DMS53 (cell line): ENCODE measurements at regions not wholly inside any gene's neighbourhood (a gene's known extent, or its start where the extent isn't known, plus 50 kb on each side); places are given as distances from the start of the nearest gene placed in this dataset.

Source experiments
- DNase-seq: peaks from one replicate; lab custom pipeline; 2025; lab: John Stamatoyannopoulos, UW

DNA sequence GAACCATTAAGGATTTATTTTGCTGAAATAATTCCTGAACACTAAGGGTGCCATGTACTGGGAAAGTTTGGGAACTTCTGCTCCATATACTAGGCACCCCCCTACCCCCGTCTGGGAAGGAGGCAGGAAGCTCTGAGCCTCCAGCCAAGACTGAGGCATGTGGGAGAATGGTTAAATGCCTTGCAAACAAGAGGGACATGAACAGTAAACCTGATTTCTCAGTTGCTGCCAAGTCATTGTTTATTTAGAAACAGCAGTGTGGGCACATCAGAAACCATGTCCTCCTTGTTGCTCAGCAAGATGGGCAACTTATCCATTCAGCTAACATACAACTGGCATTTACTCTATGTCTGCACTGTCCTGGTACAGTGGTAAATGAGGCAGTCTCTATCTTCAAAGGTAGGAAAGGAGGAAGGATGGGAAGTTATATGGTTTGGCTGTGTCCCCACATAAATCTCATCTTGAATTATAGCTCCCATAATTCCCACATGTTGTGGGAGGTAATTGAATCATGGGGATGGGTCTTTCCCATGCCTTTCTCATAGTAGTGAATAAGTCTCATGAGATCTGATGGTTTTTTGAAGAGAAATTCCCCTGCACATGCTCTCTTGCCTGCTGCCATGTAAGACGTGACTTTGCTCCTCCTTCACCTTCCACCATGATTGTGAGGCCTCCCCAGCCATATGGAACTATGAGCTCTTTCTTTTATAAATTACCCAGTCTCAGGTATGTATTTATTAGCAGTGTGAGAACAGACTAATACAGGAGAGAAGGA, 459.1 kb downstream of the MIAT start:
- no peak for DNase-seq

DNA sequence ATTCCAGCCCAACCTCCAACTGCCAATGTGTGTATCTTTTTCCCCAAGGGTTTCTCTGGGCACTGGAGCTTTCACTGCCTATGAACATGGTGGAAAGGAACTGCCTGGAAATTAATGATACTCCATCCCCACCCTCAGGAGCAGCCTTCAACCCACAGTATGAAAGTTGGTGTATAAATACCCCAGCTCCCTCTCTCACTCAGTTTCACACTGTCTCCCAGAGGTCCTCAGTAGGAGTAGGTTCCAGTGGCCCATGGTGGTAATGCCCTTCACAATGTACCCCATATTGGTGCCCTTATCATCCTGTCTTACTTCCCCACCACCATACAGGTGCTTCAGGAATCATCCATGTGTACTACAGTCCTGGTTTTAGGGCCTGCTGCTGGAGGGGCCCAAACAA, 462.6 kb downstream of the MIAT start:
- DNase-seq, result no peak

DNA sequence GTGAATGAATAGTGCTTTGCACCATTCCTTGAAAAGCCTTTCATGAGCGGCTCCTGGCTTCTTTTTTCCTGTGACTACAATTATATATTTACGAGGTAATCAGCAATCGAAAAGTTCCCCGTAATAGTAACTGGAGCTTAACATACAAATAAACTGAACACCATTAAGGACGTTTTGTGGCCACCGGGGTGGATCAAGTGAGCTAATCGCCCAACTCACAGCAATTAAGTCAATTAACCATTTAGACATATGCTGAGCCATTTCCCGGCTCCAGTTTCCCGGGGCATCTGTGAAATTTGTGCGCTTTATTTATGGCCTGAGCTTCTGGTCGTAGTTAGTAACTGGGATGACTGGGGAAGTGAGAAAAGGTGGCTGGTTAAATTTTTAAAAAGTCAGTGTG, 465.2 kb downstream of the MIAT start:
- no peak for DNase-seq

DNA sequence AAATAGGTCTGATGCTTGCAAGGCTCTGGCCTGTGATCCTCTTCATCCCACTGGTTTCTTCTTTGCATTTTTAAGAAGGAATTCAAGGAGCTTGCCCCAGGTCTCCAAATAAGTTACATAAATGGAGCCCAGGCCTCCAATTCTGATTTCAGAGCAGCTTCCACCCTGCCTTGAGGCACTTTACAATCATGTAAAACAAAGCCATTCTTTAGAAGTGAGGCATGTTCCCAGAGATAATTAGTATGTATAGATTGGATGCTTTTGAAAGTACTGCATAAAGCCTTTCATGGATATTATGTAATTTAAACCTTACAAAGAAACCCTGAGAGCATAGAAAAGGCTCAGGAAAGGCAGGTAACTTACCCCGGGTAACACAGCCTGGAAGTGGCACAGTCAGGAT, 466.5 kb downstream of the MIAT start:
- DNase-seq, result no peak

DNA sequence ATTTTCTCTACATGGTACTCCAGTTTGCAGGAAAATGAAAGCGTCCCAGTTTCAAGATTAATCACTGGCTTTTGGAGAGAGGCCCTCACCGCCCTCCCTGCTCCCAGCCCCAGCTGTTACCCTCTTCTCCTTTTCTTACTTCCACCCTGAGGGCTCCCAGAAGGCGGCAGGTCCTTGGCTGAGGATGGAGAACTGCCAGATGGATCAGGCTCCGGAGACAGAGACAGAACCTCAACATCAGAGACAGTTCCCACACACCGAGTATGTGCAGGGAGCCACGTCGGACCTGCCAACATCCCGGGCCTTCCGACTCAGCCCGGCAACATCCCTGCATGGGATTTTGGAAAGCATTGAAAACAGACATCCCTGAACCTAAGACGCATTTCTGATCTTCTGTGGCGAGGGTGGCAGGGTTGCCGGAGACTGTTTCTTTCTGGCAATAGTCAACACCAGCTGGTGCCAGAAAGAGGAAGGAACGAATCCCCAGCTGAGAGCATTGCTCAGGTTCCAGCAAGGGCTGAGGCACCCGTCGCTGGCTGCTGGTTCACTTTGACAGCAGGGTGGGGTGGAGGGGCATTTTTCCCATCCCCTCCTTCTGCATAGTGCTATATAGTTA, 467.1 kb downstream of the MIAT start:
- DNase-seq, result no peak

DNA sequence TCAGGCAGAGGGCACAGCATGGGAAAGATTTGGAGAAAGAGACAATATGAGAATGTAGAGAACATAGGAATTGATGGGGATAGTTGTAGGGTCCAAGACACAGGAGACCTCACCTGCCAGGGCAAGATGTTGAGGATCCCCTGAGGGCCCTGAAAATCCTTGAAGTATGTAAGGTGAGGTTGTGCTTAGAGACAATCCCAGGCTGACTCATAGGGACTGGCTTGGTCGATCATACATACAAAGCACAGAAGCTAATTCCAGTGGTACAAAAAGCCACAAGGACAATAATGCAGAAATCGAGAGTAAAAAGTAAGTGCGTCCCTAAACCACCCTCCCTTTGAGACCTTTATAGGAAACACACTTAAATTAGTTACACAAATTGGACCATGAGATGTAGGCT, 468.2 kb downstream of the MIAT start:
- DNase-seq, result no peak

DNA sequence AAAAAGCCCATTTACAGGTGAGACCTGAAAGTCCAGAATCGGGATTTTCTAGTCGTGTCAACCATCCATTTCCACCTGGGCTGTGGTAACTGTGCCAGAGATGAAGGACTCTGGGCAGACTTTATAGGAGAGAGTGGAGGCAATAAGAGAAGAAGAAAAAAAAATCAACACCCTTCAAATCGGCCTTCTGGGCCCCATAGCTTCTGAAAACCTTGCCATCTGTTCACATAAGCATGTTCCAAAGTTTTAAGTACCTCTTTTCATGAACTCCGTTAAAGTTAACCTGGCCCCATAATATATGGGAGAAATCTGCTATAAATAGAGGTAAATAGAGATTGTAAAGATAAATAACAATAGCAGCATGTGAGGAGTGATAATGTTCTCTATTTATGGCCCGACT, 470.5 kb downstream of the MIAT start:
- no peak for DNase-seq

DNA sequence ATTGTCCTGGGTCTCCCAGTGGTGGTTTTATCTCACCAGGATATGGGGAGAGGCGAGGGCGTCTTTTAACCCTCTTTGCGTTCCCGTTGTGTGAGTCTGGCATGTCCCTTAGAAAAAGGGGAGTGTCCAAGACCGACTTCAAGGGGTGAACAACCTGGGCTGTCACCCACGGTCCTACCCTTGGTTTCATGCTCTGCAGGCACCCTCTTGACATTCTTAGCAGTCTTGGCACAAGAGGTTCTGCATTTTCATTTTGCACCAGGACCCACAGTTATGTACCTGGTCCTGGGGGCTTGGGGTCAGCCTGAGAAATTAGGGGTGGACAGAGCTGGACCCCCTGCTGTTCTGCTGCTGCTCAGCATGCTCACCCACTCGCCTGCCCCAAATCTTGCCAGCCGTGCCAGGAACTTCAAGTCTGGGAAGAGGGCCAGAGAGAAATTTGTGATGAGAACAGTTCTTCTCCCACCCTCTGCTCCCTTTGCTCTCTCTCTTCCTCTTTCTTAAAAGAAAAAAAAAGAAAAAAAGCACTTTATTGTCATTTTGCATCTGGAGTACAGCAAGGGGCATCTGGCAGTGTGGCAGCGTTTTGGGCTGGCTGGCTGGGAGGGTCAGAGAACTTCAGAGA, 471.2 kb downstream of the MIAT start:
- DNase-seq, result no peak

DNA sequence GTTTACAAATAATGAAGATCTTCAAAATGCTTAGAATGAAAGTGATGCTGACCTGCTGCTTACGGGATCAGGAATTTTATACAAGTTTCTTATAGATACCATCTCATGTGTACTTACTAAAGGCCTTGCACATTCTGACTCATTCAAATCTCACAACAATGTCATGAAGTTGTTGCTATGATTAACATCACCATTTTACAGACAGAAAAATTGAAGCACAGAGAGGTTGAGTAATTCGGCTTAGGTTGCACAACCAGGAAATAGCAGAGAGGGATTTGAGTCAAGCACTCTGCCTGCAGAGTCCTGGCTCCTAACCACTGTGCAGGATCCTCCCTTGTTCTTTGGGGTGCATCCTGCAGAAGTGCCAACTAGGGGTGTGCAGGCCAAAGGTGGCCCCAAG, 471.9 kb downstream of the MIAT start:
- no peak for DNase-seq

DNA sequence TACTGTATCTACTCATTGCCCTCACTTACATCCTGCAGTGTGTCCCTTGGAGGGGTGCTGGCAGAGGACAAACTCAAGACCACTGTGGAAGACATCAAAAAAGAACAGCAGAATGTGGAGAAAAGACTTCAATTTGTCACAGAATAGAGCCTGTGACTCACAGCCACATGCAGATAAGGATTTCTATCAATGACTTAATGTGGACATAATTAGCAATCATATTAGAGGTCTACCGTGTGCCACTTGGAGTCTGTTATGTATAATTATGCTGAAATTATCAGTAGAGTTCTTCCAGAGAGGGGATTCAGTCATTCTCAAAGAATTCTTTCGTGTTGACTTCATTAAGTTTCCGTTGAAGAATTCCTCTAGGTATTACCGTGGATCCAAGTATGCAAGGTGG, 473.5 kb downstream of the MIAT start:
- DNase-seq, result no peak

DNA sequence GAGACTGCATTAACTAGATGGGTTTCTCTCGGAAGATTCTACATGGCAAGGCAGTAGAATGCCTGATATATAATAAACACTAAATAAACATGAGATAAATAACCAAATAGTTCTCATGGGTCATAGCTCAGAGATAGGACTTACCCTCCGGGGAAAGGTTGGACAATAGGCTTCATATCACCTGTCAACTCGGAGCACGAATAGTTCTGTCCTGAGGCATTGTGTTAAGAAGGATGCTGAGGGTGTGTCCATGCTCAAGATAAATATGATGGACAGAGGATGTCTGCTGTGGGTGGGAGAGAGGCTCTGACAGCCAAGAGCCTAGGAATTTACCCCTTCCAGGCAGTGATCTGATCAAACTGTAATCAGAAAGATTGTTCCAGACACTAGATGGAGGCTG, 474.0 kb downstream of the MIAT start:
- DNase-seq, result no peak

DNA sequence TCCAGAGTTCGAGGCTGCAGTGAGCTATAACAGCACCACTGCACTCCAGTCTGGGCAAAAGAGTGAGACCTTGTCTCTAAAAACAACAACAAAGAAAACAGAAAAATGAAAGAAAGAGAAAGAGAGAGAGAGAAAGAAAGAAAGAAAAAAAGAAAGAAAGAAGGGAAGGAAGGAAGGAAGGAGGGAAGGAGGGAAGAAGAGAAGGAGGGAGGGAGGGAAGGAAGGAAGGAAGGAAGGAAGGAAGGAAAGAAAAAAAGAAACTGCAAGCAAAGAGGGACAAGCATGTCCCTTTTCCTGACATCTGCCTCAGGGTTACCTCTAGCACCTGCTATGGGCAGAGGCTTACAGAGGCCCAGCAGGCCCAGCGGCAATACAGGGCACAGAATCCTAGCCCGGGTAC, 475.0 kb downstream of the MIAT start:
- DNase-seq, result no peak

DNA sequence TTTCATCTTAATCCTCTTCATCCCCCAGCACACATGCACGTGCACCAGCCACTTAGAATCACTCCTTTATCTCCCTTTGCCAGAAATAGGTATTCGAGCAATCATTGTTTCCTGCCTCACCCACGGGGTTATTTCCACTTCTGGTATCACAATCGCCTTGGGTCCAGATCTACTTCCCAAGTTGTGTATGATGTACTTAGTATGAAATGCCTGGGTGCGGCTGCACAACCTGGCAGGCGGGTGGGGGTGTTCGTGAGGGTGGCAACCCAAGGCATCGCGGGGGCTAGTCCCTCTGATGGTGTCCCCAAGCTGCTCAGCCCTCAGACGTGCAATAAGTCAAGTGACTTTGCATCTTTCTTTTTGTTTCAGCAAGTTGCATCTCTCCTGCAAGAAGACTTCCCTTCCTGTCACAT, 475.6 kb downstream of the MIAT start:
- DNase-seq, result no peak

DNA sequence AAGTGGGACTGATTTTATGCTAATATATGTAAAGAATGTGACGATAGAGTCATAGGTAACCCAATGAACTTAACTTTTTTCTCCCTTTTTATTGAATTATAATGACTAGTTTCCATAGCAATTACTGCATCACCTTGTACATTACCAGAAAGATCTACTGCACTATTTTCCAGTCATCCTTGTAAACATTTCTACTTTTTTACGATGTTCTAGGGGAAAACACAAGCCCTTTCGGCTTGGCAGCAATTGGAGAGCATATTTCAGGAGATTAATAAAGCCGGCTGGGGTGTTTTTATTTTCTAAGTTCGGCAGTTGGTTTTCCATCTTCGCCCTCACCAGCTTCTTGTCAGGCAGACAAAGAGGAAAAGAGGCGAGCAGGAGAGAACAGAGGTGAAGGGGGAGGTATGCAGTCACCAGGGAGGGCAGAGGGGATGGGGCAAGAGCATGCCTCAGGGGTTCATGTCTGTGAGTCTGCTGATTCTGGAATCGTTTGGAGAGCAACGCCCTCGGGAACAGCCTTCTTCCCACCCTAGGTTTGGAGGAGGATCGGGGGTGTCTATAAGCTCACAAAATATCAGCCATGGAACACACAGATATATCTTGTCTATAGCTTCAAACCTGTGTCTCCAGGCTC, 476.4 kb downstream of the MIAT start:
- no peak for DNase-seq

DNA sequence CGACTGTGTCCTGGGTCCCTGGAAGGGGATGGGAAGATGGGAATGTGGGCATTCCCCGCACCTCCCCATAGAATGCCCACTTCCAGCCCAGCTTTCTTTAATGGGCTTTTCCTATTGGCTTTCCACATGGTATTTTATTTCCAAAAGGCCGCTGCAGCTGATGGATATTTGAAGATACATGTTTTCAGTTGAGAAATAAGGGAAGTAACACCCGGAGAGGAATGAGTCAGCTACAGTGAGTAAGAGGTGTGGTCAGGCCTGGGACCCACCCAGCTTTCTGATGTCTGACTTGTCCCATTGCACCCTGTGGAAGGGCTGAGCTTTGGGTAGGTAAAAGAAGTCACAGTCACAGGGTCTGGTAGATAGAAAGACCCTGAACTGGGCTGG, 476.9 kb downstream of the MIAT start:
- DNase-seq, result no peak

DNA sequence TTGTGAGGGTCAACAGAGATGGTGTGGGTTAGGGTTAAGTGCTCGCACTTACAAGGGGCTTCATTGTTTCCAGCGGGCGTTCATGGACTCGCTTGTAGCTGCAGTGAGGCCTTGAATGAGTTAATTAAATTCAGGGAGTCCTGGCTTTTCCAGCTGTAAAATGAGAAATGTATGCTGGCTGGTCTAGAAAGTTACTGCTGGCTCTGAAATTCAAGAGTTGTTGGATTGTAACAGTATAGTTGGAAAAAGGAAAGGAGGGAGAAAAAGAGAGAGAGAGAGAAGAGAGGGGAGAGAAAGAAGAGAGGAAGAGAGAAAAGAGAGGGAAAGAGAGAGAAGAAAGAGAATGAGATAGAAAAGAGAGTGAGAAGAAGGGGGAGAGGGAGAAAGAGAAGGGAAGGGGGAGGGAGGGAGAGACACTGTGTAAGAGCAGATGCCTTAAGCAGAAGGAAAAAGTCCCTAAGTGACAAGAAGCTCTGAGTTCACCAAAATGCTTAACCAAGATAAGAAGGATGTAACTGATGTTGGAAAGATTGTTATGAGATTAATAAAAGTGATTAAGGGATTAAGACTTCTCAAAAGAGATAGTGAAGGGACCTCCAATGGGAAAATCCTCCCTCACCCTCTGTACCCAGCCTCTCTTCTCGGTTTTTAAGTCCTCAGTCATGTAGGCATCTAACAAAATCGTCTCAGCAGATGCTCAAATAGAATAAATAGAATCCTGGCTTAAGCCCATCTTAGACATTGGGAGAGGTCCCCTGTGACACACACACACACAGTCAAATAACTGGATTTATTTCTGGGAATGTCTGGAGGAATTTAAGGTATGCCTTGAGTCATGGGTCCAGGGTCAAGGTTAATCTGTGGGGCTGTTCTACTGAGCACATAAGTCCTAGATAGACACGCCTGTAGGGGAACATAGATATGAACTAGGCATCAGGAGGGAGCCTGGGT, 477.9 kb downstream of the MIAT start:
- no peak for DNase-seq

DNA sequence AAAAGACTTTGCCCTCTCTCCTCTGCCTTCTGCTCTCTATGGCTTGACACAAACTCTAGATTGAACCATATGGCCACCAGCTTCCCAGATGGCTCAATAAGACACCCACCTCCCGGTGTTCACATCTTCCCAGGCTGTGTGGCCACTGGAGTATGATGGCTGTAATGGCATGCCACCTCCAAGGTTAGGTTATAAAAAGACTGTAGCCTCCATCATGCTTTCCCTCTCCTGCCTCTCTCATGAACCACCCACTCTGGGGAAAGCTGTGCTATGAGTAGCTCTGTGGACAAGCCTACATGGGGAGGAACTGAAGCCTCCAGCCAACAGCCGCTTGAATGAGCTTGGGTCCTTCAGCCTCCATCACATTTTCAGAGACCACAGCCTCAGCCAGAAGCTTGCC, 479.2 kb downstream of the MIAT start:
- no peak for DNase-seq

DNA sequence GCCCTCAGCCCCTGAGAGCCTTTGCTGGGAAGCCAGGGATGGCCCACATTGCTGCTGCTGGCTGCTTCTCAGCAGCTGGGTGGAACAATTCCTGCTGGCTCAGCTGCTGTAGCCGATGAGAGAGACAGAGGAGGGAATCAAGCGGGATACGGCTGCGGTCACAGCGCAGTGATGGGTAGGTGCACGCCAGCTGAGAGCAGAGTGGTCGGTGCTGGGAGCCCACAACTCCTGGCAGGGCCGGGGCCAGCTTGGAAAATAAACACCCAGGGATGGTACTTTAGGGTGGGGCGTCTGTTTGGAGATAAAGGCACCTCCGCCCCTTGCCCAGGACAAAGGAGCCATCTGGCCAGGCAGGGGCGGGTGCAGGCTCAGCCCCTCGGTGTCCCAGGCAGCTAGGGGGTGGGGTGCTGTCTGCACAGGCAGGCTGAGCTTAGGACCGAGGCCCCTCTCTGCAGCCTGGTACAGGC, 480.5 kb downstream of the MIAT start:
- no peak for DNase-seq

DNA sequence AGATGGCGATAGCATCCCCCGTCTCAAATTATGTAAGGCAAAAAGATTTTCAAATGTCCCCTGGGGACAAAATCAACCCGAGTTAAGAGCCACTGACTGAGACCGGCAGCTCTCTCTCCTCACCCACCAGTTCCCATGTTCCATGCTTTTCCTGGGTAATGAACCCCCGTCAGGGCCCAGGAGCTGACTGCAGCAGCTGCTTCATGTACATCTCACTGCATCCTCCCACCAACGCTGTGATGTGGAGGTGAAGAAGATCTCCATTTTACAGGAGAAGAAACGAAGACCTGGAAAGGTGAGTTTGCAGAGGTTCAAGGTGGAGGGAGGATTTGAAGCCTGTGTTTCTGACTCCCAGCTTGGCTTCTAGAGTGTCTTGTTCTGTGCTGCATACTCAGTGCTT, 481.1 kb downstream of the MIAT start:
- no peak for DNase-seq

DNA sequence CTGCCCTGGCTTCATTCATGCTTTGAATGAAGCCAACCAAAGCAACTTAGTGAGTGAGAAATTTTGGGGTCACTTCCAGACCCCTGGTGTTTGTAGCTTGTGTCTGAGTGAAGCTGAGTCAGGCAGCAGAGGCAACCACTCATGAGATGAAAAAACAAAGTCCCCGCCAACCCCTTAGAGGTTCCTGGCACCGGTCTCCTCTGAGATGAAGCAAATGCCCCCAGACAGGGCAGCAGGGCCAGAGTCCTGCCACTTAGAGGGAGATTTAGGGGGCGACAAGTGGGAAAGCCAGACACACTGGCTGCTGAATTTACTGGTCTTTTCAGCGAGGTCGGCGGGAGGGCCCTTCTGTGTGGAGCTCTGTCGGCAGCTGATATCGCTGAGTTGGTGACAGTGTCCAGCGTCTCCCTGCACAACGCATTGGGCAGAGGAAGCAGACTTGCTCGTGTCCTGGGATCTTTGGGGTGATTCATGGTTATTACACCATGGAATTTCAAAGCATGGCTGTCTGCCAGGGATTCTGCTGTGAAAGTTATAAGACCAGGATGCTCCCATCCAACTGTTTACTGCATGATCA, 482.6 kb downstream of the MIAT start:
- no peak for DNase-seq

DNA sequence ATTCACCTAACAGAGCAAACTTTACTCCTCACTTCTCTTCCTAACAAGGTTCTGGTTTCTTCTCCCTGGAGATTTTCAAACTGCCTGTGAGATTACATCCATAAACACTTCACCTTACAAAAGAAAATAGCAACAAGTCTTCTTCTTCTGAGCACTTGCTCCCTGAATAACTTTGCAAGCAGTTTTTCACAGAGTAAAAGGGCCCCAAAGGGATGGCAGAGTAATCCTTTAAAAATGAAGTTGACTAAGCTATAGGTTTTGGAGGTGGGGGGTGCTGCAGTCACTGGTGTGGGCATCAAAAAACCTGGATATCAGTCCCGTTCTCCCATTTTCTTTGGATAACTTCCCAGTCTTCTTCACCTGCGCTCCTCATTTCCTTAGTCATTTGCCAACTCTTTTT, 484.9 kb downstream of the MIAT start:
- no peak for DNase-seq

DNA sequence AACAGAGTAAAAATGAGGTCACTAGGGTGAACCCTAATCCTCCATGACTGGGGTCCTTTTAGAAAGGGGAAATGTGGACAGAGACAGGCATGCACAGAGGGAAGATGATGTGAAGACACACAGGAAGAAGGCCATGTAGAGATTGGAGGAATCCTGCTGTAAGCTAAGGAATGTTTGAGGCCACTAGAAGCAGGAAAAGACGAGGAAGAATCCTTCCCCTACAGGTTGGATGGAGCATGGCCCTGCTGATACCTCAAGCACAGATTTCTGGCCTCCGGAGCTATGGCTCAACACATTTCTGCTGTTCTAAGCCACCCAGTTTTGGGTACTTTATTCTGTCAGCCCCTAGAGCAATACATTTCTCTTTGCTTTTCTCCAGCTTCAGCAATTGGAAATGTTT, 486.9 kb downstream of the MIAT start:
- no peak for DNase-seq
